GM23248 (cell line): ENCODE measurements at regions not wholly inside any gene's neighbourhood (a gene's known extent, or its start where the extent isn't known, plus 50 kb on each side); places are given as distances from the start of the nearest gene placed in this dataset.

Experiments used
- EZH2 ChIP-seq: fragments of 200-600 bp; sonication (generic); IDR thresholded peaks from 2 replicates; pipeline ENCODE4 v1.6.1; 2018; ENCODE audit warnings: antibody characterized with exemption, mild to moderate bottlenecking; ENCODE audit not compliant: insufficient read depth, poor library complexity, severe bottlenecking
- EZH2phosphoT487 ChIP-seq: fragments of 200-600 bp; sonication (generic); IDR thresholded peaks from 2 replicates; pipeline ENCODE4 v1.6.1; 2018; ENCODE audit warnings: antibody characterized with exemption, moderate library complexity, mild to moderate bottlenecking, low read depth; ENCODE audit not compliant: insufficient read depth

- TF ChIP-seq EZH2 (no peak), EZH2phosphoT487 (no peak)
Observed at GRCh38 chr13:62551588-62551987, 1135.9 kb upstream of the PCDH20 start.
